ENCODE measurements at regions not wholly inside any gene's neighbourhood (a gene's known extent, or its start where the extent isn't known, plus 50 kb on each side); places are given as distances from the start of the nearest gene placed in this dataset.
A peak's percentile ranks its signal among the peaks of the same experiment; 100 is the strongest.

GRCh38 chr2:64860276-64860885 lies 128.8 kb upstream of the SLC1A4 start:
- H3K4me1 ChIP-seq (ENCODE audit: low read depth): peaks cover 25% of the 10 kb centered on the region
- H3K9me3 ChIP-seq: no peaks in the 10 kb centered on the region
- DNase-seq: peak in 2 of 3 donors; percentile 46 to 63
- intact Hi-C loops (cut with DNase I, micrococcal nuclease): loop anchor here (5.0 to 10.0 kb wide), 3 partner anchors 106 to 256 kb away; no protein-coding TSS in a partner anchor
- H3K4me3 ChIP-seq: no peak overlapping the region
- H3K36me3 ChIP-seq (ENCODE audit: low read depth): no peaks in the 10 kb centered on the region
- ATAC-seq: no peak
- no peak for TF ChIP-seq CTCF (IDR thresholded peaks at IDR 0.05)

GRCh38 chr2:64860936-64861335 lies 128.3 kb upstream of the SLC1A4 start:
- ATAC-seq: no peak
- H3K36me3 ChIP-seq (ENCODE audit: low read depth): no peaks in the 10 kb centered on the region
- DNase-seq: no peak
- H3K4me1 ChIP-seq (ENCODE audit: low read depth): peaks cover 26% of the 10 kb centered on the region
- intact Hi-C loops (cut with DNase I, micrococcal nuclease): loop anchor here (5.0 to 10.0 kb wide), 3 partner anchors 106 to 256 kb away; no protein-coding TSS in a partner anchor
- H3K9me3 ChIP-seq: no peaks in the 10 kb centered on the region
- H3K4me3 ChIP-seq: no peak overlapping the region
- TF ChIP-seq CTCF (IDR thresholded peaks at IDR 0.05): no peak

GRCh38 chr2:64861452-64862397 lies 127.5 kb upstream of the SLC1A4 start:
- intact Hi-C loops (cut with DNase I, micrococcal nuclease): loop anchor here (5.0 to 10.0 kb wide), 3 partner anchors 107 to 257 kb away; no protein-coding TSS in a partner anchor
- Histone ChIP-seq H3K4me3 (no peak overlapping the region), H3K9me3 (no peaks in the 10 kb centered on the region), H3K4me1 (ENCODE audit: low read depth) (peaks cover 30% of the 10 kb centered on the region), H3K36me3 (ENCODE audit: low read depth) (no peaks in the 10 kb centered on the region)
- ATAC-seq (no peak), DNase-seq (no peak)
- no peak for TF ChIP-seq CTCF (IDR thresholded peaks at IDR 0.05)

- H3K9me3 ChIP-seq: no peaks in the 10 kb centered on the region
- no peaks in the 10 kb centered on the region for H3K36me3 ChIP-seq (ENCODE audit: low read depth)
- TF ChIP-seq CTCF (IDR thresholded peaks at IDR 0.05): no peak
- DNase-seq (no peak), ATAC-seq (no peak)
- peaks cover 30% of the 10 kb centered on the region for H3K4me1 ChIP-seq (ENCODE audit: low read depth)
- intact Hi-C loops (cut with DNase I, micrococcal nuclease): loop anchor here (5.0 to 10.0 kb wide), 3 partner anchors 108 to 258 kb away; no protein-coding TSS in a partner anchor
- no peak overlapping the region for H3K4me3 ChIP-seq
Observed at GRCh38 chr2:64862623-64863022, 126.6 kb upstream of the SLC1A4 start.

- Histone ChIP-seq H3K4me1 (ENCODE audit: low read depth) (peaks cover 26% of the 10 kb centered on the region), H3K36me3 (ENCODE audit: low read depth) (no peaks in the 10 kb centered on the region), H3K4me3 (no peak overlapping the region), H3K9me3 (no peaks in the 10 kb centered on the region)
- TF ChIP-seq CTCF (IDR thresholded peaks at IDR 0.05): no peak
- intact Hi-C loops (cut with DNase I, micrococcal nuclease): loop anchor here (5.0 to 10.0 kb wide), 3 partner anchors 108 to 258 kb away; no protein-coding TSS in a partner anchor
- ATAC-seq: no peak
- DNase-seq: no peak
Observed at GRCh38 chr2:64863097-64863820, 125.9 kb upstream of the SLC1A4 start.

Data from mucosa of descending colon (tissue), 3 donors.